PC-9 (cell line): ENCODE measurements at regions not wholly inside any gene's neighbourhood (a gene's known extent, or its start where the extent isn't known, plus 50 kb on each side); places are given as distances from the start of the nearest gene placed in this dataset.

Source experiments
- BruUV-seq: library from RNA; stranded (reverse); fragments of 400-500 nt; replicated peaks from 2 replicates; lab custom pipeline; 2021; lab: Mats Ljungman, UMichigan
- CTCF ChIA-PET: fragments of 300-600 bp; sonication (Branson Sonifier 250); formaldehyde crosslinking; loops from one replicate; lab custom pipeline; 2022; ENCODE audit warnings: antibody characterized with exemption; lab: Charles Lee
- POLR2A ChIA-PET: fragments of 300-600 bp; sonication (Branson Sonifier 250); formaldehyde crosslinking; loops from one replicate; lab custom pipeline; 2022; ENCODE audit warnings: antibody characterized with exemption; ENCODE audit not compliant: unreplicated experiment; lab: Charles Lee
- DNase-seq, 2 experiments: peaks; one replicate each; pipeline versions ENCODE4 v3.0.0 to v3.0.0-alpha.2; 2015 to 2022; ENCODE audit warnings: mixed read lengths in 1 of 2
- H2AFZ ChIP-seq: fragments of 200-600 bp; sonication (generic); 2 replicates; pipeline ENCODE4 v1.8.1; 2017; ENCODE audit warnings: antibody characterized with exemption
- H3F3A ChIP-seq: fragments of 200-600 bp; sonication (generic); 2 replicates; pipeline ENCODE4 v1.8.1; 2017; ENCODE audit warnings: antibody characterized with exemption, mild to moderate bottlenecking, low read depth; ENCODE audit not compliant: insufficient read depth
- H3K27ac ChIP-seq: fragments of 200-600 bp; sonication (generic); 2 replicates; pipeline ENCODE4 v1.6.1; 2016; ENCODE audit warnings: mixed run types
- H3K27me3 ChIP-seq: fragments of 200-600 bp; sonication (generic); 2 replicates; pipeline ENCODE4 v1.6.1; 2016; ENCODE audit warnings: low read depth, mixed run types; ENCODE audit not compliant: insufficient read depth
- H3K36me3 ChIP-seq: fragments of 200-600 bp; sonication (generic); 2 replicates; pipeline ENCODE4 v1.6.1; 2016; ENCODE audit warnings: low read depth, mixed run types
- H3K4me1 ChIP-seq: fragments of 200-600 bp; sonication (generic); replicated peaks from 2 replicates; pipeline ENCODE4 v1.6.1; 2016; ENCODE audit warnings: mixed run types; ENCODE audit not compliant: insufficient read depth
- H3K4me2 ChIP-seq: fragments of 200-600 bp; sonication (generic); 2 replicates; pipeline ENCODE4 v1.6.1; 2017; ENCODE audit warnings: mixed run types
- H3K4me3 ChIP-seq: fragments of 200-600 bp; sonication (generic); 2 replicates; pipeline ENCODE4 v1.6.1; 2016; ENCODE audit warnings: mixed run types
- H3K79me2 ChIP-seq: fragments of 200-600 bp; sonication (generic); 2 replicates; pipeline ENCODE4 v1.6.1; 2017; ENCODE audit warnings: low read depth, mixed run types
- H3K9me2 ChIP-seq: fragments of 200-600 bp; sonication (generic); 2 replicates; pipeline ENCODE4 v1.8.1; 2017; ENCODE audit warnings: mild to moderate bottlenecking; ENCODE audit not compliant: insufficient read depth
- H3K9me3 ChIP-seq: fragments of 200-600 bp; sonication (generic); 2 replicates; pipeline ENCODE4 v1.8.1; 2016; ENCODE audit warnings: low read depth; ENCODE audit not compliant: insufficient read depth
- H4K20me1 ChIP-seq: fragments of 200-600 bp; sonication (generic); 2 replicates; pipeline ENCODE4 v1.8.1; 2017; ENCODE audit not compliant: insufficient read depth
- CTCF ChIP-seq: fragments of 200-600 bp; sonication (generic); conservative IDR thresholded peaks from 2 replicates; pipeline ENCODE4 v1.6.1; 2017; ENCODE audit warnings: mixed run types, antibody characterized with exemption, mild to moderate bottlenecking, moderate library complexity
- EZH2 ChIP-seq: fragments of 200-600 bp; sonication (generic); IDR thresholded peaks from 2 replicates; pipeline ENCODE4 v1.8.0; 2017; ENCODE audit warnings: antibody characterized with exemption, low read depth
- intact Hi-C: fragments of 100-400 bp; cut with micrococcal nuclease; formaldehyde crosslinking; loops from one replicate; pipeline ENCODE4 v1.10.0; 2022; ENCODE audit not compliant: unreplicated experiment

GRCh38 chr10:58885146-58885545, 291.3 kb upstream of the PHYHIPL start:
- no TSS peak for BruUV-seq
- TF ChIP-seq CTCF = no peak
- no peak for TF ChIP-seq EZH2
- H3K27ac ChIP-seq = no peak overlapping the region
- no peaks in the 10 kb centered on the region for H3K79me2 ChIP-seq
- H3K9me3 ChIP-seq = no peaks in the 10 kb centered on the region
- no peaks in the 10 kb centered on the region for H3K36me3 ChIP-seq
- DNase-seq = no peak
- H2AFZ ChIP-seq = no peak overlapping the region
- H3F3A ChIP-seq = no peaks in the 10 kb centered on the region
- 0 out of 2 replicates have a peak, but pooled peaks cover 5% of the 10 kb centered on the region for H3K9me2 ChIP-seq
- H3K4me1 ChIP-seq = no peaks in the 10 kb centered on the region
- H3K4me3 ChIP-seq = no peak overlapping the region
- no peak overlapping the region for H3K4me2 ChIP-seq
- intact Hi-C loops = no loop called here
- ChIA-PET POLR2A (no interaction called here), CTCF (no interaction called here)
- no peaks in the 10 kb centered on the region for H3K27me3 ChIP-seq
- H4K20me1 ChIP-seq = no peaks in the 10 kb centered on the region

DNA sequence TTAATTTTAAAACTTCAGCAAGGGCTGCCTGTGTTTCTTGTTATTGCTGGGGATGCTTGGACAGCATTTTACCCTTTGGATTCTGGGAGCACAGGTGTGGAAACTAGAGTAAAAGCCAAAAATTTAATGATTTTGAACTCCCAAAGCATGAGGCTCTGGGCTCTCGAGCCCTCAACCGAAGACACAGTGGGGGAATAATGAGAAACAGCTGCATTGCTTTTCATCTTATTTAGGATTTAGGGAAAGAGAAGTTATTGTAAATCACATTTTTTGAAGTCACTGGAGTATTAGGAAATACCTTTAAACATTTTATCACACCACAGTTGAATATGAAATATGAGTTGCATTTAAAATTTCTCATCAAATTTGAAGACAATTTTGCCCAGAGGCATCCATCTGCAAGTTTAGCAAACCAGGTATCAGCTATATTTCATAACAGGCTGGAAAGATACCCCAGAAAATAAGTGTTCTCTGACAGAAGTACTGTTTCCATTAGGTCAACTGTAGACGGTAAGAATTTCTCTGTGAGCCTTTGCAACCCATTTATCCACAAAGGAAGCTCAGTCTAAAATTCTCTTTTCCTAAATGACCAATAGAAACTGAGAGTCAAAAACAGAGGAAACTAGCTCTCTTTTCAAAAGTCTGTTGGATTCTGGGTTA, 290.6 kb upstream of the PHYHIPL start:
- intact Hi-C loops = no loop called here
- CTCF ChIA-PET = no interaction called here
- H3K4me2 ChIP-seq = no peak overlapping the region
- H3K36me3 ChIP-seq = no peaks in the 10 kb centered on the region
- no peaks in the 10 kb centered on the region for H3K9me3 ChIP-seq
- no peaks in the 10 kb centered on the region for H3K27me3 ChIP-seq
- no peaks in the 10 kb centered on the region for H3F3A ChIP-seq
- no peaks in the 10 kb centered on the region for H4K20me1 ChIP-seq
- no peaks in the 10 kb centered on the region for H3K4me1 ChIP-seq
- POLR2A ChIA-PET = no interaction called here
- no peaks in the 10 kb centered on the region for H3K79me2 ChIP-seq
- H2AFZ ChIP-seq = no peak overlapping the region
- H3K9me2 ChIP-seq = 0 out of 2 replicates have a peak, but pooled peaks cover 5% of the 10 kb centered on the region
- no peak overlapping the region for H3K4me3 ChIP-seq
- H3K27ac ChIP-seq = no peak overlapping the region
- DNase-seq = no peak
- TF ChIP-seq EZH2 (no peak), CTCF (no peak)
- no TSS peak for BruUV-seq

DNA sequence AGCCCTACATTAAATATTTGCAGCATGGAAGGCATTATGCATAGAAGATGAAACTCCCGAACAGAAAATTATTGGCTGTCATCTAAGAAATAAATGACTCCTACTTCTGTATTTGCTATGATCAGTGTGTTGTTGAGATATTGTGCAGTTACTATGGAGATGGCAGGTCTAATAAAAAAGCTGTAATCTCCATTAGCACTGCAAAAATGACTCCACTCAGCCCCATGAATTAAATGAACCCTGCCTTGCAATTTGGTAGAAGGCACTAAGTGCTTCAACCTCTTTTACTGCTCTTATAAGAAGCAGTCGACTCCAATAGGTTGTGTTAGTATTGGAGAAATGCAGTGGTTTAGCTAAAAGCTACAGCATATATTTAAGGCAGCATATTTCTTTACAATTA, 290.0 kb upstream of the PHYHIPL start:
- ChIA-PET CTCF (no interaction called here), POLR2A (no interaction called here)
- Histone ChIP-seq H3K4me1 (no peaks in the 10 kb centered on the region), H3K4me2 (no peak overlapping the region), H3K4me3 (no peak overlapping the region), H3K9me2 (0 out of 2 replicates have a peak, but pooled peaks cover 5% of the 10 kb centered on the region), H4K20me1 (no peaks in the 10 kb centered on the region), H3K9me3 (no peaks in the 10 kb centered on the region), H3K79me2 (no peaks in the 10 kb centered on the region), H3K36me3 (no peaks in the 10 kb centered on the region), H3K27me3 (no peaks in the 10 kb centered on the region), H3F3A (no peaks in the 10 kb centered on the region), H2AFZ (no peak overlapping the region), H3K27ac (no peak overlapping the region)
- TF ChIP-seq CTCF (no peak), EZH2 (no peak)
- BruUV-seq = no TSS peak
- DNase-seq = no peak
- intact Hi-C loops = no loop called here
